T-helper 2 cell treated with Interferon-gamma antibody and Interleukin-4, amounts not matched to agents 100 ng/mL and 5 ng/mL, for 36 hours (primary cell): ENCODE measurements at regions not wholly inside any gene's neighbourhood (a gene's known extent, or its start where the extent isn't known, plus 50 kb on each side); places are given as distances from the start of the nearest gene placed in this dataset.

Source experiments
- intact Hi-C: fragments of 100-400 bp; cut with micrococcal nuclease; formaldehyde crosslinking; loops from one replicate; pipeline ENCODE4 v1.15.1; 2023

GRCh38 chr7:26598867-26599266 is 265.5 kb downstream of the SKAP2 start:
- intact Hi-C loops = no loop called here

GRCh38 chr7:26599982-26600381 is 264.4 kb downstream of the SKAP2 start:
- intact Hi-C loops = no loop called here

GRCh38 chr7:26600411-26600810 is 264.0 kb downstream of the SKAP2 start:
- intact Hi-C loops = no loop called here

- intact Hi-C loops = no loop called here
Measured at GRCh38 chr7:26603631-26604030, 260.8 kb downstream of the SKAP2 start.

- intact Hi-C loops = no loop called here
Measured at GRCh38 chr7:26608402-26608801, 256.0 kb downstream of the SKAP2 start.

GRCh38 chr7:26609082-26609481 is 255.3 kb downstream of the SKAP2 start:
- intact Hi-C loops = no loop called here

GRCh38 chr7:26609532-26609931 is 254.9 kb downstream of the SKAP2 start:
- intact Hi-C loops = no loop called here

GRCh38 chr7:26612742-26613141 is 251.6 kb downstream of the SKAP2 start:
- intact Hi-C loops = no loop called here

GRCh38 chr7:26614503-26614902 is 249.9 kb downstream of the SKAP2 start:
- intact Hi-C loops = no loop called here

GRCh38 chr7:26616235-26616634 is 248.2 kb downstream of the SKAP2 start:
- intact Hi-C loops = no loop called here

GRCh38 chr7:26617066-26617465 is 247.3 kb downstream of the SKAP2 start:
- intact Hi-C loops = no loop called here
